IMR-90 (cell line): ENCODE measurements at regions not wholly inside any gene's neighbourhood (a gene's known extent, or its start where the extent isn't known, plus 50 kb on each side); places are given as distances from the start of the nearest gene placed in this dataset.

Source experiments
- ATAC-seq: fragments of 200-7000 bp; cut with Tn5 transposase; 2 replicates; pipeline ENCODE4 v1.9.1; 2020; ENCODE audit warnings: low read depth, mild to moderate bottlenecking, moderate library complexity
- BruUV-seq: library from RNA; stranded (reverse); fragments of 400-500 nt; replicated peaks from 2 replicates; lab custom pipeline; 2021; lab: Mats Ljungman, UMichigan
- CTCF ChIA-PET: fragments of 300-600 bp; formaldehyde crosslinking; extraction: SDS; loops from one replicate; lab custom pipeline; 2021; ENCODE audit warnings: antibody characterized with exemption; lab: Yijun Ruan, JAX
- POLR2A ChIA-PET: fragments of 300-600 bp; sonication (Branson Sonifier 250); formaldehyde crosslinking; loops from one replicate; lab custom pipeline; 2022; ENCODE audit warnings: antibody characterized with exemption; ENCODE audit not compliant: unreplicated experiment; lab: Charles Lee
- DNase-seq: peaks from one replicate; pipeline ENCODE4 v3.0.0; 2013
- H2AFZ ChIP-seq: replicated peaks from 2 replicates; pipeline ENCODE3; 2013; ENCODE audit warnings: low read length, mild to moderate bottlenecking; ENCODE audit not compliant: poor library complexity
- H2AK5ac ChIP-seq: 2 replicates; pipeline ENCODE4 v1.6.1; 2013; ENCODE audit warnings: low read depth, low read length, inconsistent platforms
- H2AK9ac ChIP-seq: replicated peaks from 2 replicates; pipeline ENCODE3; 2013; ENCODE audit warnings: mild to moderate bottlenecking, low read depth, low read length, moderate library complexity; ENCODE audit not compliant: poor library complexity
- H2BK120ac ChIP-seq: 2 replicates; pipeline ENCODE4 v1.6.1; 2013; ENCODE audit warnings: low read depth, low read length, inconsistent platforms
- H2BK15ac ChIP-seq: 3 replicates; pipeline ENCODE4 v1.6.1; 2013; ENCODE audit warnings: low read depth, low read length, inconsistent platforms
- H2BK20ac ChIP-seq: 2 replicates; pipeline ENCODE4 v1.6.1; 2013; ENCODE audit warnings: low read depth, mild to moderate bottlenecking, inconsistent platforms, low read length, moderate library complexity
- H2BK5ac ChIP-seq: 2 replicates; pipeline ENCODE4 v1.6.1; 2013; ENCODE audit warnings: mild to moderate bottlenecking, low read depth, low read length, inconsistent platforms; ENCODE audit not compliant: poor library complexity, severe bottlenecking
- H3K14ac ChIP-seq: replicated peaks from 2 replicates; pipeline ENCODE4 v1.6.1; 2013; ENCODE audit warnings: low read depth, low read length, inconsistent platforms
- H3K18ac ChIP-seq: 2 replicates; pipeline ENCODE4 v1.6.1; 2013; ENCODE audit warnings: low read depth, low read length, control low read depth
- H3K23ac ChIP-seq: 2 replicates; pipeline ENCODE4 v1.6.1; 2013; ENCODE audit warnings: low read depth, low read length, inconsistent platforms
- H3K27ac ChIP-seq: 2 replicates; pipeline ENCODE4 v1.5.1; 2013; ENCODE audit warnings: mild to moderate bottlenecking, control low read depth, low read length; ENCODE audit not compliant: insufficient read depth
- H3K27me3 ChIP-seq: 2 replicates; pipeline ENCODE4 v1.6.1; 2013; ENCODE audit warnings: low read length; ENCODE audit not compliant: control insufficient read depth, insufficient read depth
- H3K36me3 ChIP-seq: 2 replicates; pipeline ENCODE4 v1.6.1; 2013; ENCODE audit warnings: low read length, mixed read lengths; ENCODE audit not compliant: control insufficient read depth, insufficient read depth
- H3K4ac ChIP-seq: 2 replicates; pipeline ENCODE4 v1.6.1; 2013; ENCODE audit warnings: low read depth, low read length, inconsistent platforms
- H3K4me1 ChIP-seq: 2 replicates; pipeline ENCODE4 v1.6.1; 2013; ENCODE audit warnings: low read length, mixed read lengths; ENCODE audit not compliant: control insufficient read depth, insufficient read depth
- H3K4me2 ChIP-seq: 2 replicates; pipeline ENCODE4 v1.6.1; 2013; ENCODE audit warnings: low read depth, mild to moderate bottlenecking, control low read depth, low read length, moderate library complexity
- H3K4me3 ChIP-seq: 2 replicates; pipeline ENCODE4 v1.5.1; 2013; ENCODE audit warnings: low read depth, mild to moderate bottlenecking, control low read depth, low read length, moderate library complexity; ENCODE audit not compliant: insufficient read depth
- H3K56ac ChIP-seq: 2 replicates; pipeline ENCODE4 v1.6.1; 2013; ENCODE audit warnings: low read length, inconsistent platforms; ENCODE audit not compliant: insufficient read depth; ENCODE audit errors: extremely low read depth
- H3K79me1 ChIP-seq, 2 experiments: 2 replicates each; pipeline ENCODE4 v1.6.1; 2013; ENCODE audit warnings: low read length in 2 of 2, inconsistent platforms in 1 of 2, low read depth in 1 of 2
- H3K9ac ChIP-seq: 2 replicates; pipeline ENCODE4 v1.6.1; 2013; ENCODE audit warnings: low read depth, low read length, control low read depth
- H3K9me1 ChIP-seq: 2 replicates; pipeline ENCODE4 v1.6.1; 2013; ENCODE audit warnings: low read length, inconsistent platforms; ENCODE audit not compliant: insufficient read depth
- H3K9me3 ChIP-seq: 2 replicates; pipeline ENCODE4 v1.6.1; 2013; ENCODE audit warnings: low read length; ENCODE audit not compliant: control insufficient read depth, insufficient read depth
- H4K20me1 ChIP-seq: 2 replicates; pipeline ENCODE4 v1.6.1; 2013; ENCODE audit warnings: low read length, inconsistent platforms; ENCODE audit not compliant: insufficient read depth
- H4K5ac ChIP-seq: 2 replicates; pipeline ENCODE4 v1.6.1; 2013; ENCODE audit warnings: mild to moderate bottlenecking, low read depth, low read length, control low read depth
- H4K8ac ChIP-seq, 2 experiments: 2 replicates each; pipeline ENCODE4 v1.6.1; 2013; ENCODE audit warnings: low read depth in 2 of 2, low read length in 2 of 2, control low read depth in 1 of 2, inconsistent platforms in 1 of 2
- H4K91ac ChIP-seq: 2 replicates; pipeline ENCODE4 v1.6.1; 2013; ENCODE audit warnings: low read depth, low read length, inconsistent platforms; ENCODE audit not compliant: insufficient read depth
- BHLHE40 ChIP-seq: fragments of 150-350 bp; IDR thresholded peaks from 2 replicates; pipeline ENCODE4 v1.6.1; 2016; ENCODE audit warnings: mild to moderate bottlenecking, low read depth, low read length
- MAZ ChIP-seq: IDR thresholded peaks from 2 replicates; pipeline ENCODE4 v1.6.1; 2012; ENCODE audit warnings: low read depth, mild to moderate bottlenecking, low read length, improper control_type of control experiment, moderate library complexity, borderline replicate concordance
- MXI1 ChIP-seq: IDR thresholded peaks from 2 replicates; pipeline ENCODE4 v1.6.1; 2012; ENCODE audit warnings: low read depth, mild to moderate bottlenecking, low read length, moderate library complexity, borderline replicate concordance
- NFE2L2 ChIP-seq: fragments of 150-350 bp; IDR thresholded peaks from 2 replicates; pipeline ENCODE4 v1.6.1; 2016; ENCODE audit warnings: low read depth, mild to moderate bottlenecking, low read length
- POLR2A ChIP-seq: IDR thresholded peaks from 2 replicates; pipeline ENCODE4 v1.6.1; 2012; ENCODE audit warnings: mild to moderate bottlenecking, low read depth, low read length
- RCOR1 ChIP-seq: IDR thresholded peaks from 2 replicates; pipeline ENCODE4 v1.6.1; 2012; ENCODE audit warnings: mild to moderate bottlenecking, low read length, improper control_type of control experiment; ENCODE audit not compliant: insufficient replicate concordance
- USF2 ChIP-seq: fragments of 150-350 bp; IDR thresholded peaks from 2 replicates; pipeline ENCODE4 v1.6.1; 2017; ENCODE audit warnings: mild to moderate bottlenecking, antibody characterized with exemption, low read length, low read depth
- WGBS, 2 experiments: methylation state at CpG; one replicate each; pipeline versions ENCODE4 v1.1.5 to v1.1.7; 2013; ENCODE audit warnings: missing lambda C conversion rate in 2 of 2; ENCODE audit not compliant: insufficient read length in 1 of 2; ENCODE audit errors: extremely low coverage in 2 of 2; 5-methylcytosine and 5-hydroxymethylcytosine counted together
- dilution Hi-C: fragments of 300-500 bp; cut with HindIII; formaldehyde crosslinking; loops from one replicate; pipeline ENCODE4 v1.14.3; 2018; ENCODE audit warnings: low sequenced_read_pairs; ENCODE audit not compliant: unreplicated experiment
- in situ Hi-C: fragments of 300-500 bp; cut with MboI; formaldehyde crosslinking; loops from 3 replicates; pipeline ENCODE4 v1.14.3; 2019; ENCODE audit warnings: low sequenced_read_pairs, inconsistent platforms, mixed read lengths
- intact Hi-C: fragments of 100-400 bp; cut with micrococcal nuclease; formaldehyde crosslinking; loops from 2 replicates; pipeline ENCODE4 v1.10.0; 2022

- H3K4me1 ChIP-seq: no peaks in the 10 kb centered on the region
- no peak overlapping the region for H2BK5ac ChIP-seq
- no peaks in the 10 kb centered on the region for H3K9me1 ChIP-seq
- H3K14ac ChIP-seq: no peak overlapping the region
- no peak overlapping the region for H2AK9ac ChIP-seq
- no peak overlapping the region for H2BK120ac ChIP-seq
- no peak overlapping the region for H3K4me2 ChIP-seq
- no peak overlapping the region for H3K23ac ChIP-seq
- POLR2A ChIA-PET: no interaction called here
- no TSS peak for BruUV-seq
- H3K9me3 ChIP-seq: peaks cover 2% of the 10 kb centered on the region; the same call in 1 of the 2 replicates
- H4K20me1 ChIP-seq: no peaks in the 10 kb centered on the region
- no peak overlapping the region for H3K18ac ChIP-seq
- CTCF ChIA-PET: no interaction called here
- H2BK20ac ChIP-seq: no peak overlapping the region
- no peak for ATAC-seq
- intact Hi-C loops (no loop called here), in situ Hi-C loops (no loop called here), dilution Hi-C loops (no loop called here)
- no peak overlapping the region for H3K56ac ChIP-seq
- TF ChIP-seq USF2: no peak
- TF ChIP-seq POLR2A: no peak
- TF ChIP-seq MXI1: no peak
- no peak for TF ChIP-seq NFE2L2
- TF ChIP-seq RCOR1: no peak
- no peak for TF ChIP-seq MAZ
- TF ChIP-seq BHLHE40: no peak
- H4K8ac ChIP-seq: no peak overlapping the region
- H3K36me3 ChIP-seq: no peaks in the 10 kb centered on the region
- H4K91ac ChIP-seq: no peak overlapping the region
- H3K79me1 ChIP-seq: no peaks in the 10 kb centered on the region
- WGBS, 2 experiments: no CpG with 5 or more reads among the region's 3 CpGs
- H3K4ac ChIP-seq: no peak overlapping the region
- H3K9ac ChIP-seq: no peak overlapping the region
- H2BK15ac ChIP-seq: no peak overlapping the region
- no peak overlapping the region for H3K27ac ChIP-seq
- no peak overlapping the region for H3K4me3 ChIP-seq
- no peak overlapping the region for H2AK5ac ChIP-seq
- no peak for DNase-seq
- H4K5ac ChIP-seq: no peak overlapping the region
- H3K27me3 ChIP-seq: no peaks in the 10 kb centered on the region
- no peak overlapping the region for H2AFZ ChIP-seq
These were observed 180.0 kb upstream of the GHITM start for GRCh38 chr10:83959328-83959727.
